GM23248 (cell line): ENCODE measurements at regions not wholly inside any gene's neighbourhood (a gene's known extent, or its start where the extent isn't known, plus 50 kb on each side); places are given as distances from the start of the nearest gene placed in this dataset.

Experiments used
- EZH2 ChIP-seq: fragments of 200-600 bp; sonication (generic); IDR thresholded peaks from 2 replicates; pipeline ENCODE4 v1.6.1; 2018; ENCODE audit warnings: antibody characterized with exemption, mild to moderate bottlenecking; ENCODE audit not compliant: insufficient read depth, poor library complexity, severe bottlenecking
- EZH2phosphoT487 ChIP-seq: fragments of 200-600 bp; sonication (generic); IDR thresholded peaks from 2 replicates; pipeline ENCODE4 v1.6.1; 2018; ENCODE audit warnings: antibody characterized with exemption, moderate library complexity, mild to moderate bottlenecking, low read depth; ENCODE audit not compliant: insufficient read depth

- TF ChIP-seq EZH2 = no peak
- no peak for TF ChIP-seq EZH2phosphoT487
Observed at GRCh38 chr1:175862408-175862807, 119.0 kb upstream of the TNR start.
